Ishikawa (cell line): ENCODE measurements at regions not wholly inside any gene's neighbourhood (a gene's known extent, or its start where the extent isn't known, plus 50 kb on each side); places are given as distances from the start of the nearest gene placed in this dataset.

Source experiments
- CEBPB ChIP-seq: IDR thresholded peaks from 2 replicates; pipeline ENCODE4 v1.6.1; 2012
- CREB1 ChIP-seq: IDR thresholded peaks from 2 replicates; pipeline ENCODE4 v1.6.1; 2012; ENCODE audit warnings: low read depth
- EGR1 ChIP-seq: IDR thresholded peaks from 2 replicates; pipeline ENCODE4 v1.6.1; 2012
- EP300 ChIP-seq: IDR thresholded peaks from 2 replicates; pipeline ENCODE4 v1.6.1; 2012; ENCODE audit warnings: borderline replicate concordance
- FOXM1 ChIP-seq: IDR thresholded peaks from 2 replicates; pipeline ENCODE4 v1.6.1; 2012; ENCODE audit warnings: low read depth, borderline replicate concordance
- NFIC ChIP-seq: IDR thresholded peaks from 2 replicates; pipeline ENCODE4 v1.6.1; 2012
- RAD21 ChIP-seq: IDR thresholded peaks from 2 replicates; pipeline ENCODE4 v1.6.1; 2012; ENCODE audit warnings: low read depth
- TAF1 ChIP-seq: IDR thresholded peaks from 2 replicates; pipeline ENCODE4 v1.6.1; 2012; ENCODE audit warnings: low read depth, mild to moderate bottlenecking
- TCF12 ChIP-seq: IDR thresholded peaks from 2 replicates; pipeline ENCODE4 v1.6.1; 2012; ENCODE audit warnings: low read depth
- TEAD4 ChIP-seq: IDR thresholded peaks from 2 replicates; pipeline ENCODE4 v1.6.1; 2012
- YY1 ChIP-seq: IDR thresholded peaks from 2 replicates; pipeline ENCODE4 v1.6.1; 2012; ENCODE audit warnings: low read depth
- ZBTB7A ChIP-seq: IDR thresholded peaks from 2 replicates; pipeline ENCODE4 v1.6.1; 2012; ENCODE audit warnings: low read depth
- TF ChIP-seq, protein P1 (sequence below): IDR thresholded peaks from 2 replicates; pipeline ENCODE4 v1.6.1; 2012; ENCODE audit warnings: low read depth, mild to moderate bottlenecking
- TF ChIP-seq, protein P2 (sequence below): IDR thresholded peaks from 2 replicates; pipeline ENCODE4 v1.6.1; 2012
- TF ChIP-seq, protein P3 (sequence below): IDR thresholded peaks from 2 replicates; pipeline ENCODE4 v1.6.1; 2012

DNA sequence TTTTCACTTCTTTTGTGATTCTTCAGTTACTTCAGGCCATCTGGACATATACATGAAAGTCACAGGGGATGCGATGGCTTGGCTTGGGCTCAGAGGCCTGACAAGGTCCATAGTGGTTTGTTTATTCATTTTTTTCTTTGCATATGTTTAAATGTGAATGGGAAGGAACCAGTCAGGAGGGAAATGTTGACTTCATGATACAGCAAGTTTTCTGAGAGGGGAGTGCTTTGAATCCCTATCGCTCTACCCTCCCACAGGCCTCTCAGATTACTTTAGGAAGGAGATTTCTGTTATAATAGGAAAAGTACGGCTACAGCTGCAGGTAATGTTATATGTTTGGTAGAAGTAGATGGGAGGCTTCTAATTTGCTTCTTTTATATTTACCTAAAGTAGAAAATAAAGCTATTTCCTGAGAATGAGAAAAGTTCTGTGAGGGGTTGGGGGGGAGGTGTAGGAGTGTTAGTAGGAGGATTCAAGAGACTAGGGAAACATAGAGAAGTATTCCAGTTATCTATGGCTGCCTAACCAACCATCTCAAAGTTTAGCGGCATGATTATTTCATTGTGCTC lies 322.9 kb downstream of the RAPGEF2 start:
- TF ChIP-seq CREB1 = no peak
- no peak for TF ChIP-seq YY1
- no peak for TF ChIP-seq RAD21
- no peak for TF ChIP-seq TAF1

DNA sequence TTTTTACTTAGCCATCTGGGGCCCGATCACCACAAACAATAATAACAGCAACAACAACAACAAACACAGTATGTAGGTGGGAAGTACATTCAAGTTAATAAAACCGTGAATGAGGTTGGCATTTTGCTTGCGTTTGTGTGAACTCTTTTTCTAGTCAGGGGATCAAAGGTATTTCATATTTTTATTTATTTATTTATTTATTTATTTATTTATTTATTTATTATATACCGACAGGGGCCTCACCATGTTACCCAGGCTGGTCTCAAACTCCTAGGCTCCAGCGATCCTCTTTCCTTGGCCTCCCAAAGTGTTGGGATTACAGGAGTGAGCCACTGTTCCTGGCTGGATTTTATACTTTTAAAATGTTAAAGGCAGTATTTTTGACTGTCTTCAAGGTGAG lies 325.4 kb downstream of the RAPGEF2 start:
- TF ChIP-seq, protein P1, sequence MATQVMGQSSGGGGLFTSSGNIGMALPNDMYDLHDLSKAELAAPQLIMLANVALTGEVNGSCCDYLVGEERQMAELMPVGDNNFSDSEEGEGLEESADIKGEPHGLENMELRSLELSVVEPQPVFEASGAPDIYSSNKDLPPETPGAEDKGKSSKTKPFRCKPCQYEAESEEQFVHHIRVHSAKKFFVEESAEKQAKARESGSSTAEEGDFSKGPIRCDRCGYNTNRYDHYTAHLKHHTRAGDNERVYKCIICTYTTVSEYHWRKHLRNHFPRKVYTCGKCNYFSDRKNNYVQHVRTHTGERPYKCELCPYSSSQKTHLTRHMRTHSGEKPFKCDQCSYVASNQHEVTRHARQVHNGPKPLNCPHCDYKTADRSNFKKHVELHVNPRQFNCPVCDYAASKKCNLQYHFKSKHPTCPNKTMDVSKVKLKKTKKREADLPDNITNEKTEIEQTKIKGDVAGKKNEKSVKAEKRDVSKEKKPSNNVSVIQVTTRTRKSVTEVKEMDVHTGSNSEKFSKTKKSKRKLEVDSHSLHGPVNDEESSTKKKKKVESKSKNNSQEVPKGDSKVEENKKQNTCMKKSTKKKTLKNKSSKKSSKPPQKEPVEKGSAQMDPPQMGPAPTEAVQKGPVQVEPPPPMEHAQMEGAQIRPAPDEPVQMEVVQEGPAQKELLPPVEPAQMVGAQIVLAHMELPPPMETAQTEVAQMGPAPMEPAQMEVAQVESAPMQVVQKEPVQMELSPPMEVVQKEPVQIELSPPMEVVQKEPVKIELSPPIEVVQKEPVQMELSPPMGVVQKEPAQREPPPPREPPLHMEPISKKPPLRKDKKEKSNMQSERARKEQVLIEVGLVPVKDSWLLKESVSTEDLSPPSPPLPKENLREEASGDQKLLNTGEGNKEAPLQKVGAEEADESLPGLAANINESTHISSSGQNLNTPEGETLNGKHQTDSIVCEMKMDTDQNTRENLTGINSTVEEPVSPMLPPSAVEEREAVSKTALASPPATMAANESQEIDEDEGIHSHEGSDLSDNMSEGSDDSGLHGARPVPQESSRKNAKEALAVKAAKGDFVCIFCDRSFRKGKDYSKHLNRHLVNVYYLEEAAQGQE = no peak
- no peak for TF ChIP-seq EP300
- TF ChIP-seq TAF1 = no peak
- TF ChIP-seq TCF12 = no peak
- no peak for TF ChIP-seq CEBPB
- no peak for TF ChIP-seq EGR1
- no peak for TF ChIP-seq ZBTB7A
- TF ChIP-seq, protein P2, sequence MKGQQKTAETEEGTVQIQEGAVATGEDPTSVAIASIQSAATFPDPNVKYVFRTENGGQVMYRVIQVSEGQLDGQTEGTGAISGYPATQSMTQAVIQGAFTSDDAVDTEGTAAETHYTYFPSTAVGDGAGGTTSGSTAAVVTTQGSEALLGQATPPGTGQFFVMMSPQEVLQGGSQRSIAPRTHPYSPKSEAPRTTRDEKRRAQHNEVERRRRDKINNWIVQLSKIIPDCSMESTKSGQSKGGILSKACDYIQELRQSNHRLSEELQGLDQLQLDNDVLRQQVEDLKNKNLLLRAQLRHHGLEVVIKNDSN = no peak
- TF ChIP-seq, protein P3, sequence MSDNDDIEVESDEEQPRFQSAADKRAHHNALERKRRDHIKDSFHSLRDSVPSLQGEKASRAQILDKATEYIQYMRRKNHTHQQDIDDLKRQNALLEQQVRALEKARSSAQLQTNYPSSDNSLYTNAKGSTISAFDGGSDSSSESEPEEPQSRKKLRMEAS = no peak
- no peak for TF ChIP-seq RAD21
- TF ChIP-seq FOXM1 = no peak

DNA sequence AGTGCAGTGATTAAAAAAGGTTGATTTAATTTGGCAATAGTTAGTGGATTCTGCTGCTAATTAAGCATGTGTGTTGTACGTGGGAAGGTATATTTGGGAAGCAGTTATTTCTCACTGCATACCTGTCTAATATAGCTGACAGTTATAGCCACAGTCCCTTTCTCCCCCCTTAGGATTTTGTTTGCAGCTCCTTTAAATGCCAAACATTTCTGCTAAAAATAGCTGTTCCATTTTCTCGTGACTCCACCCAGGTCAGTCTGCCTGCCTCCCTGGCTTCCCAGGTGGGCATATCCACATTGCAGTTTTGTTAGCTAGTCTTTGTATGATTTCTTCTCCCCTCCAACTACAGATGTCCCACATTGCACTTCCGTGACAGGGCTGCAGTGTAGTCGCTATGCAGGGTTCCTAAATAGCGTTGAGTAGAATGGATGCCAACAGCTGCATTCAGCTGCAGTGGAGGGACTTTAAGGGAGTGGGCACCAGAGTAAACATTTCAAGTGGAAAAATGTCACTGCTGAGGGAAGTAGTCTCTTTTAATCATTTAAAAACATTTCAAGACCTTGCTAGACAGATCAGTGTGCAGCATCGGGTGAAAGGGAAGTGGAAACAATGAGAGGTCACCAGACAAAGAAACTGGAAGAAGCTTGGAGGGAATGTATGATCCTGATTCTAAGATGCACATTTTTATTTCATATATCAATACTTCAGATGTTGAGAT lies 326.3 kb downstream of the RAPGEF2 start:
- TF ChIP-seq TCF12 (no peak), EP300 (no peak), NFIC (no peak), TAF1 (no peak)
- TF ChIP-seq, protein P2 = no peak

GRCh38 chr4:159429693-159430035 lies 326.8 kb downstream of the RAPGEF2 start:
- TF ChIP-seq TAF1 = no peak
- no peak for TF ChIP-seq FOXM1
- TF ChIP-seq TEAD4 = no peak
- TF ChIP-seq ZBTB7A = no peak
- no peak for TF ChIP-seq CEBPB
- TF ChIP-seq, protein P3 = no peak
- TF ChIP-seq YY1 = no peak
- no peak for TF ChIP-seq TCF12
- TF ChIP-seq EP300 = no peak
- TF ChIP-seq NFIC = no peak
- TF ChIP-seq, protein P1 = no peak
- TF ChIP-seq, protein P2 = no peak
- TF ChIP-seq EGR1 = no peak
- TF ChIP-seq RAD21 = no peak

DNA sequence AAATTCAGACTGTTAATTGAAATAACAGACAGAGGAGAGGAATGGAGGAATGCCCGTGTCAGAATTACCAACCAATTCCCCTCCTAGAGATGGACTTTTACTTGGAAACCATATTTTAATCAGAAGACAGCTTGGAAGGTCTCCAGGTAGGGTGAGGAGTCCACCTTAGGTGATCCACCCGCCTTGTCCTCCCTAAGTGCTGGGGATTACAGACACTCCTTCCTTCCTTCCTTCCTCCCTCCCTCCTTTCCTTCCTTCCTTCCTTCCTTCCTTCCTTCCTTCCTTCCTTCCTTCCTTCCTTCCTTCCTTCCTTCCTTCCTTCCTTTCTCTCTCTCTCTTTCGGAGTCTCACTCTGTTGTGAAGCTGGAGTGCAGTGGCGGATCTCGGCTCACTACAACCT lies 328.0 kb downstream of the RAPGEF2 start:
- TF ChIP-seq CEBPB = no peak

- TF ChIP-seq EGR1 (no peak), EP300 (no peak), ZBTB7A (no peak), NFIC (no peak), TAF1 (no peak), TCF12 (no peak), RAD21 (no peak), CEBPB (no peak), FOXM1 (no peak), CREB1 (no peak), YY1 (no peak), TEAD4 (no peak)
- TF ChIP-seq, protein P3 = no peak
- TF ChIP-seq, protein P1 = no peak
- TF ChIP-seq, protein P2 = no peak
Observed at GRCh38 chr4:159432436-159432835, 329.6 kb downstream of the RAPGEF2 start.
